OCI-LY3 (cell line): ENCODE measurements at regions not wholly inside any gene's neighbourhood (a gene's known extent, or its start where the extent isn't known, plus 50 kb on each side); places are given as distances from the start of the nearest gene placed in this dataset.

ENCODE experiments used
- EZH2phosphoT487 ChIP-seq: fragments of 200-600 bp; shearing (Covaris generic); IDR thresholded peaks from 2 replicates; pipeline ENCODE4 v1.6.1; 2018; ENCODE audit warnings: antibody characterized with exemption, mixed run types, low read depth
- TF ChIP-seq, protein P1 (sequence below): fragments of 200-600, 300-600 bp; sonication (generic); IDR thresholded peaks from 2 replicates; pipeline ENCODE4 v1.5.1; 2014; ENCODE audit warnings: antibody characterized with exemption, low read length, low read depth

DNA sequence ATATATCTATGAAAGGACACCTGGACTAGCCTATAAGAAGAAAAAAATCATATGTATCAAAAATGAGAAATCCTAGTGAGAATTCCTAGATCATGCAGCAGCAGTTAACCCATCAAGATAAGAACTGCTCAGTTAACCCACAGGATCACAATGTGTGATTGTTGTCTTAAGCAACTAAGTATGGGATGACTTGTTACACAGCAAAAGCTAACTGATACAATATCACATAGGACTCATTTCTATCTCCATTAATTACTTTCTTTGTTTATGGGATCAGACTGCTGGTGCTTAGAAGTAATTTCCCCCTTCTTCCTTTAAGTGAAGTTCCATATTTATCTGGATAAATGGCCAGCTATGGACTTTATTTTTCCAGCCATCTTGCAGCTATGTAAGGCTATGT is 280.8 kb upstream of the MARCKS start:
- TF ChIP-seq, protein P1, sequence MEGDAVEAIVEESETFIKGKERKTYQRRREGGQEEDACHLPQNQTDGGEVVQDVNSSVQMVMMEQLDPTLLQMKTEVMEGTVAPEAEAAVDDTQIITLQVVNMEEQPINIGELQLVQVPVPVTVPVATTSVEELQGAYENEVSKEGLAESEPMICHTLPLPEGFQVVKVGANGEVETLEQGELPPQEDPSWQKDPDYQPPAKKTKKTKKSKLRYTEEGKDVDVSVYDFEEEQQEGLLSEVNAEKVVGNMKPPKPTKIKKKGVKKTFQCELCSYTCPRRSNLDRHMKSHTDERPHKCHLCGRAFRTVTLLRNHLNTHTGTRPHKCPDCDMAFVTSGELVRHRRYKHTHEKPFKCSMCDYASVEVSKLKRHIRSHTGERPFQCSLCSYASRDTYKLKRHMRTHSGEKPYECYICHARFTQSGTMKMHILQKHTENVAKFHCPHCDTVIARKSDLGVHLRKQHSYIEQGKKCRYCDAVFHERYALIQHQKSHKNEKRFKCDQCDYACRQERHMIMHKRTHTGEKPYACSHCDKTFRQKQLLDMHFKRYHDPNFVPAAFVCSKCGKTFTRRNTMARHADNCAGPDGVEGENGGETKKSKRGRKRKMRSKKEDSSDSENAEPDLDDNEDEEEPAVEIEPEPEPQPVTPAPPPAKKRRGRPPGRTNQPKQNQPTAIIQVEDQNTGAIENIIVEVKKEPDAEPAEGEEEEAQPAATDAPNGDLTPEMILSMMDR = no peak
- TF ChIP-seq EZH2phosphoT487 = no peak
